Loucy (cell line): ENCODE measurements at regions not wholly inside any gene's neighbourhood (a gene's known extent, or its start where the extent isn't known, plus 50 kb on each side); places are given as distances from the start of the nearest gene placed in this dataset.

Source experiments
- H2AFZ ChIP-seq: fragments of 200-600 bp; sonication (generic); 2 replicates; pipeline ENCODE4 v1.6.0; 2016; ENCODE audit warnings: antibody characterized with exemption, mild to moderate bottlenecking, low read length, moderate library complexity
- H3F3A ChIP-seq: fragments of 200-600 bp; 2 replicates; pipeline ENCODE4 v1.6.0; 2016; ENCODE audit warnings: antibody characterized with exemption, low read depth, mild to moderate bottlenecking
- H3K27me3 ChIP-seq: fragments of 200-600 bp; sonication (generic); 2 replicates; pipeline ENCODE4 v1.6.1; 2014; ENCODE audit warnings: low read length, mild to moderate bottlenecking; ENCODE audit not compliant: insufficient read depth, poor library complexity, severe bottlenecking
- H3K36me3 ChIP-seq: fragments of 200-600 bp; sonication (generic); 2 replicates; pipeline ENCODE4 v1.6.1; 2016; ENCODE audit warnings: low read length; ENCODE audit not compliant: insufficient read depth
- H3K4me1 ChIP-seq: fragments of 200-600 bp; sonication (generic); 2 replicates; pipeline ENCODE4 v1.5.1; 2014; ENCODE audit warnings: low read length, mild to moderate bottlenecking; ENCODE audit not compliant: insufficient read depth, poor library complexity, severe bottlenecking
- H3K4me2 ChIP-seq: fragments of 200-600 bp; sonication (generic); 2 replicates; pipeline ENCODE4 v1.6.0; 2014; ENCODE audit warnings: antibody characterized with exemption, low read length, low read depth, mild to moderate bottlenecking; ENCODE audit not compliant: poor library complexity, severe bottlenecking
- H3K4me3 ChIP-seq: fragments of 200-600 bp; sonication (generic); 2 replicates; pipeline ENCODE4 v1.5.1; 2014; ENCODE audit warnings: low read length, mild to moderate bottlenecking, mixed read lengths; ENCODE audit not compliant: poor library complexity, severe bottlenecking
- H3K79me2 ChIP-seq: fragments of 200-600 bp; sonication (generic); 2 replicates; pipeline ENCODE4 v1.6.1; 2014; ENCODE audit warnings: low read length; ENCODE audit not compliant: insufficient read depth
- H3K9ac ChIP-seq: fragments of 200-600 bp; sonication (generic); 2 replicates; pipeline ENCODE4 v1.6.0; 2014; ENCODE audit warnings: mild to moderate bottlenecking, low read depth, low read length, moderate library complexity; ENCODE audit not compliant: poor library complexity, severe bottlenecking
- H3K9me2 ChIP-seq: fragments of 200-600 bp; sonication (generic); replicated peaks from 2 replicates; pipeline ENCODE4 v1.6.1; 2016; ENCODE audit warnings: low read depth, low read length, mixed read lengths
- H3K9me3 ChIP-seq: fragments of 200-600 bp; sonication (generic); 2 replicates; pipeline ENCODE4 v1.6.1; 2014; ENCODE audit warnings: mild to moderate bottlenecking, antibody characterized with exemption, low read length, low read depth; ENCODE audit not compliant: insufficient read depth
- H4K20me1 ChIP-seq: fragments of 200-600 bp; sonication (generic); 2 replicates; pipeline ENCODE4 v1.6.0; 2014; ENCODE audit warnings: antibody characterized with exemption, low read length, mild to moderate bottlenecking; ENCODE audit not compliant: insufficient read depth, poor library complexity, severe bottlenecking
- EZH2phosphoT487 ChIP-seq: fragments of 200-600 bp; IDR thresholded peaks from 2 replicates; pipeline ENCODE4 v1.6.1; 2018; ENCODE audit warnings: antibody characterized with exemption, mild to moderate bottlenecking, moderate library complexity, borderline replicate concordance
- TF ChIP-seq, protein P1 (sequence below): fragments of 200-600 bp; sonication (generic); conservative IDR thresholded peaks from 2 replicates; pipeline ENCODE4 v1.5.1; 2014; ENCODE audit warnings: mild to moderate bottlenecking, antibody characterized with exemption, low read length

DNA sequence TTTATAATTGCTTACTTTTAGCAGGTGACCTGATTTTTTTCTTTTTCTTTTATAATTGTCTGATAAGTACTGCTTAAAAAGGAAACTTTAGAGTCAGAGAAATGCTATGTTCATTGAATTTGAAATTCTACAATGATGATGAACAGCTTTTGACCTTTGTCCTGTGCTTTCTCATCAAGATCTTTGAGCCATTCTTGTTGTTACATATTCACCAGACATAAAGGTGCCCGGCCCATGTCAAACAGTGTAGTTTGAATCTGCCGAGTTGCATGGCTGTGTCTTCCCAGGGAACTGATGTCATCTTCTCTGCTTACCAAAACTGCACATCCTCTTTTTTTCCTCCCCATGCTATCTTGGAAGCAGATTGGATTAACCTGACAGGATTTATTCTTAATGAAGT, 163.6 kb downstream of the LRRC70 start:
- no peaks in the 10 kb centered on the region for H3K36me3 ChIP-seq
- no peaks in the 10 kb centered on the region for H3K79me2 ChIP-seq
- no peak for TF ChIP-seq EZH2phosphoT487
- TF ChIP-seq, protein P1, sequence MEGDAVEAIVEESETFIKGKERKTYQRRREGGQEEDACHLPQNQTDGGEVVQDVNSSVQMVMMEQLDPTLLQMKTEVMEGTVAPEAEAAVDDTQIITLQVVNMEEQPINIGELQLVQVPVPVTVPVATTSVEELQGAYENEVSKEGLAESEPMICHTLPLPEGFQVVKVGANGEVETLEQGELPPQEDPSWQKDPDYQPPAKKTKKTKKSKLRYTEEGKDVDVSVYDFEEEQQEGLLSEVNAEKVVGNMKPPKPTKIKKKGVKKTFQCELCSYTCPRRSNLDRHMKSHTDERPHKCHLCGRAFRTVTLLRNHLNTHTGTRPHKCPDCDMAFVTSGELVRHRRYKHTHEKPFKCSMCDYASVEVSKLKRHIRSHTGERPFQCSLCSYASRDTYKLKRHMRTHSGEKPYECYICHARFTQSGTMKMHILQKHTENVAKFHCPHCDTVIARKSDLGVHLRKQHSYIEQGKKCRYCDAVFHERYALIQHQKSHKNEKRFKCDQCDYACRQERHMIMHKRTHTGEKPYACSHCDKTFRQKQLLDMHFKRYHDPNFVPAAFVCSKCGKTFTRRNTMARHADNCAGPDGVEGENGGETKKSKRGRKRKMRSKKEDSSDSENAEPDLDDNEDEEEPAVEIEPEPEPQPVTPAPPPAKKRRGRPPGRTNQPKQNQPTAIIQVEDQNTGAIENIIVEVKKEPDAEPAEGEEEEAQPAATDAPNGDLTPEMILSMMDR, result no peak
- H2AFZ ChIP-seq, result no peak overlapping the region
- H3K4me1 ChIP-seq, result no peaks in the 10 kb centered on the region
- no peaks in the 10 kb centered on the region for H3F3A ChIP-seq
- no peaks in the 10 kb centered on the region for H3K27me3 ChIP-seq
- H3K9me2 ChIP-seq, result no peaks in the 10 kb centered on the region
- H4K20me1 ChIP-seq, result no peaks in the 10 kb centered on the region
- no peak overlapping the region for H3K9ac ChIP-seq
- H3K4me3 ChIP-seq, result no peak overlapping the region
- H3K4me2 ChIP-seq, result no peak overlapping the region
- H3K9me3 ChIP-seq, result no peaks in the 10 kb centered on the region

GRCh38 chr5:62741761-62742160, 163.1 kb downstream of the LRRC70 start:
- no peak overlapping the region for H3K4me3 ChIP-seq
- TF ChIP-seq, protein P1, result no peak
- TF ChIP-seq EZH2phosphoT487, result no peak
- H3K4me1 ChIP-seq, result no peaks in the 10 kb centered on the region
- no peak overlapping the region for H2AFZ ChIP-seq
- no peaks in the 10 kb centered on the region for H3F3A ChIP-seq
- H3K9ac ChIP-seq, result no peak overlapping the region
- H3K27me3 ChIP-seq, result no peaks in the 10 kb centered on the region
- no peaks in the 10 kb centered on the region for H3K79me2 ChIP-seq
- no peaks in the 10 kb centered on the region for H3K36me3 ChIP-seq
- H3K4me2 ChIP-seq, result no peak overlapping the region
- no peaks in the 10 kb centered on the region for H4K20me1 ChIP-seq
- H3K9me3 ChIP-seq, result no peaks in the 10 kb centered on the region
- no peaks in the 10 kb centered on the region for H3K9me2 ChIP-seq

DNA sequence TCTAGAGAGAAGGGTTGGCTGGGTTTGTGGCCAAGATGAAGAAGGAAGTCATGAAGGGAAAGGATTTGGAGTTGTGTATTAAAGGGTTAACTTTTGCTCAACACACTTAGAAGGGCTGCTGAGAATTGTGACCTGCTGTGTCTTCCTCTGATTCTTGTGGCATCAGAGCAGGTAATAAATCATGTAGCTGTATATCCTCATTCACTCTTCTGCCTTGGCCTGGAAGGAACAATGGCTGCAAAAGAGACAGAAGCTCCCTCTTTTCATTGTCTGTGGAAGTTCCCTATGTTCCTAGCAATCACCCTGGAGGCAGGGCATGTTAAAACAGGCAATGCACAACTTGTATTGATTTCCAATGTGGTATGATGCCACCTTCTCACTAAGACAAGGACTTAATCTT, 159.1 kb downstream of the LRRC70 start:
- no peaks in the 10 kb centered on the region for H4K20me1 ChIP-seq
- H3K36me3 ChIP-seq, result no peaks in the 10 kb centered on the region
- H3K9me2 ChIP-seq, result no peaks in the 10 kb centered on the region
- no peaks in the 10 kb centered on the region for H3K27me3 ChIP-seq
- H3K4me3 ChIP-seq, result no peak overlapping the region
- no peak overlapping the region for H2AFZ ChIP-seq
- H3K79me2 ChIP-seq, result no peaks in the 10 kb centered on the region
- TF ChIP-seq EZH2phosphoT487, result no peak
- TF ChIP-seq, protein P1, result no peak
- H3F3A ChIP-seq, result no peaks in the 10 kb centered on the region
- peaks cover 9% of the 10 kb centered on the region for H3K4me1 ChIP-seq
- H3K9me3 ChIP-seq, result peaks cover 3% of the 10 kb centered on the region; the same call in 1 of the 2 replicates
- no peak overlapping the region for H3K9ac ChIP-seq
- H3K4me2 ChIP-seq, result no peak overlapping the region
